ENCODE measurements at regions not wholly inside any gene's neighbourhood (a gene's known extent, or its start where the extent isn't known, plus 50 kb on each side); places are given as distances from the start of the nearest gene placed in this dataset.

- TF ChIP-seq ELF1 (IDR thresholded peaks at IDR 0.05; ENCODE audit: borderline replicate concordance, low read depth): no peak
- no peak for TF ChIP-seq CTCF (IDR thresholded peaks at IDR 0.05 in 2 of 3, conservative IDR thresholded peaks at IDR 0.05 in 1 of 3; ENCODE audit: borderline replicate concordance in 1 of 3, insufficient read depth in 1 of 3, low read depth in 2 of 3, low read length in 2 of 3)
- TF ChIP-seq SIN3A (IDR thresholded peaks at IDR 0.05; ENCODE audit: low read depth): no peak
Observed at GRCh38 chr13:27371932-27372331, 52.5 kb upstream of the GTF3A start.

Measured in HCT116 (cell line).